CD4-positive, CD25-positive, alpha-beta regulatory T cell (primary cell): ENCODE measurements at regions not wholly inside any gene's neighbourhood (a gene's known extent, or its start where the extent isn't known, plus 50 kb on each side); places are given as distances from the start of the nearest gene placed in this dataset.
A peak's percentile ranks its signal among the peaks of the same experiment; 100 is the strongest.
"Not testable (repeated sequence)": the region's sequence is repeated elsewhere in the genome, so short reads cannot be mapped to it uniquely, and the experiment has no call there.

ENCODE experiments used
- ATAC-seq, 2 donors: fragments of 150-1000 bp; cut with Tn5 transposase; one replicate each; pipeline ENCODE4 v1.10.0; 2021; ENCODE audit warnings: low read depth in 2 of 2, moderate number of reproducible peaks in 2 of 2, moderate library complexity in 1 of 2
- DNase-seq, 3 donors: peaks; one replicate each; pipeline versions ENCODE4 v3.0.0 to v3.0.0-alpha.2; 2012 to 2022; ENCODE audit warnings: mixed read lengths in 1 of 3
- H3K27ac ChIP-seq: one replicate; pipeline ENCODE4 v1.7.0; 2013; ENCODE audit warnings: mild to moderate bottlenecking, low read length; ENCODE audit not compliant: insufficient read depth, poor library complexity, severe bottlenecking
- H3K27me3 ChIP-seq: one replicate; pipeline ENCODE4 v1.7.0; 2013; ENCODE audit warnings: low read length; ENCODE audit not compliant: control insufficient read depth, insufficient read depth
- H3K36me3 ChIP-seq: one replicate; pipeline ENCODE4 v1.7.0; 2013; ENCODE audit warnings: mild to moderate bottlenecking, low read length, moderate library complexity; ENCODE audit not compliant: control insufficient read depth, insufficient read depth
- H3K4me1 ChIP-seq: 2 replicates; pipeline ENCODE4 v1.7.0; 2013; ENCODE audit warnings: mild to moderate bottlenecking, low read length; ENCODE audit not compliant: insufficient read depth, control insufficient read depth, poor library complexity, severe bottlenecking
- H3K4me3 ChIP-seq: one replicate; pipeline ENCODE4 v1.7.0; 2013; ENCODE audit warnings: low read depth, mild to moderate bottlenecking, low read length, moderate library complexity
- H3K9me3 ChIP-seq, 2 experiments: 1 replicate in 1 of 2; 2 replicates in 1 of 2; pipeline ENCODE4 v1.7.0; 2013; ENCODE audit warnings: low read length in 2 of 2, mild to moderate bottlenecking in 1 of 2, moderate library complexity in 1 of 2; ENCODE audit not compliant: control insufficient read depth in 2 of 2
- H3K27ac Mint-ChIP-seq, 3 donors: one replicate each; pipeline ENCODE4 v1.8.0; 2020 to 2022; ENCODE audit warnings: mild to moderate bottlenecking in 3 of 3, mixed read lengths in 3 of 3, moderate library complexity in 2 of 3
- H3K27me3 Mint-ChIP-seq: one replicate; pipeline ENCODE4 v1.8.0; 2022; ENCODE audit warnings: mild to moderate bottlenecking, mixed read lengths
- H3K36me3 Mint-ChIP-seq: one replicate; pipeline ENCODE4 v1.8.0; 2020; ENCODE audit warnings: mixed read lengths
- H3K4me1 Mint-ChIP-seq, 4 donors: one replicate each; pipeline ENCODE4 v1.8.0; 2020 to 2022; ENCODE audit warnings: mixed read lengths in 4 of 4, mild to moderate bottlenecking in 1 of 4
- H3K4me3 Mint-ChIP-seq, 4 donors: one replicate each; pipeline ENCODE4 v1.8.0; 2020 to 2022; ENCODE audit warnings: mild to moderate bottlenecking in 4 of 4, mixed read lengths in 4 of 4, moderate library complexity in 3 of 4
- H3K9me3 Mint-ChIP-seq, 7 donors: one replicate each; pipeline ENCODE4 v1.8.0; 2020 to 2022; ENCODE audit warnings: mixed read lengths in 7 of 7, mild to moderate bottlenecking in 3 of 7, moderate library complexity in 2 of 7

GRCh38 chr19:29881386-29881785 lies 60.7 kb upstream of the URI1 start:
- peak overlapping the region in 1 of 3 donors; percentile 82 for H3K27ac Mint-ChIP-seq
- Histone ChIP-seq H3K4me3 (no peak overlapping the region), H3K36me3 (no peaks in the 10 kb centered on the region), H3K27ac (no peak overlapping the region), H3K9me3 (no peaks in the 10 kb centered on the region), H3K4me1 (no peaks in the 10 kb centered on the region), H3K27me3 (peaks cover 2% of the 10 kb centered on the region)
- DNase-seq: no peak
- peaks cover 0 to 3% (median under 1%) of the 10 kb centered on the region in 4 donors for H3K4me1 Mint-ChIP-seq
- no peak for ATAC-seq
- no peaks in the 10 kb centered on the region for H3K36me3 Mint-ChIP-seq
- no peaks in the 10 kb centered on the region for H3K9me3 Mint-ChIP-seq
- peaks cover 19% of the 10 kb centered on the region for H3K27me3 Mint-ChIP-seq
- no peak overlapping the region for H3K4me3 Mint-ChIP-seq

- Histone ChIP-seq H3K27ac (no peak overlapping the region), H3K36me3 (no peaks in the 10 kb centered on the region), H3K9me3 (no peaks in the 10 kb centered on the region), H3K27me3 (no peaks in the 10 kb centered on the region), H3K4me1 (no peaks in the 10 kb centered on the region), H3K4me3 (no peak overlapping the region)
- DNase-seq (no peak), ATAC-seq (no peak)
- Mint-ChIP-seq H3K27ac (no peak overlapping the region), H3K9me3 (no peaks in the 10 kb centered on the region), H3K36me3 (no peaks in the 10 kb centered on the region), H3K4me3 (no peak overlapping the region), H3K27me3 (peaks cover 9% of the 10 kb centered on the region), H3K4me1 (peaks cover 0 to 5% (median 0%) of the 10 kb centered on the region in 4 donors)
These were observed 59.3 kb upstream of the URI1 start for GRCh38 chr19:29882719-29883105.

- Histone ChIP-seq H3K27ac (no peak overlapping the region), H3K4me1 (no peaks in the 10 kb centered on the region), H3K4me3 (no peak overlapping the region), H3K9me3 (no peaks in the 10 kb centered on the region), H3K36me3 (no peaks in the 10 kb centered on the region), H3K27me3 (no peaks in the 10 kb centered on the region)
- Mint-ChIP-seq H3K4me1 (peaks cover 0 to 8% (median 0%) of the 10 kb centered on the region in 4 donors), H3K27ac (no peak overlapping the region), H3K36me3 (no peaks in the 10 kb centered on the region), H3K4me3 (no peak overlapping the region), H3K9me3 (no peaks in the 10 kb centered on the region), H3K27me3 (peaks cover 8% of the 10 kb centered on the region)
- no peak for DNase-seq
- no peak for ATAC-seq
These were observed 58.0 kb upstream of the URI1 start for GRCh38 chr19:29884044-29884443.

- Mint-ChIP-seq H3K4me1 (peaks cover 0 to 8% (median 0%) of the 10 kb centered on the region in 4 donors), H3K36me3 (no peaks in the 10 kb centered on the region), H3K9me3 (no peaks in the 10 kb centered on the region), H3K4me3 (no peak overlapping the region), H3K27ac (no peak overlapping the region), H3K27me3 (peaks cover 8% of the 10 kb centered on the region)
- Histone ChIP-seq H3K27ac (no peak overlapping the region), H3K36me3 (no peaks in the 10 kb centered on the region), H3K27me3 (no peaks in the 10 kb centered on the region), H3K4me1 (no peaks in the 10 kb centered on the region), H3K9me3 (no peaks in the 10 kb centered on the region), H3K4me3 (no peak overlapping the region)
- ATAC-seq (no peak), DNase-seq (no peak)
These were observed 57.6 kb upstream of the URI1 start for GRCh38 chr19:29884466-29884865.

- not testable (repeated sequence) for H3K4me3 ChIP-seq, H3K27ac Mint-ChIP-seq, H3K36me3 Mint-ChIP-seq, DNase-seq, ATAC-seq, H3K4me3 Mint-ChIP-seq, H3K27ac ChIP-seq, H3K36me3 ChIP-seq, H3K9me3 ChIP-seq, H3K27me3 Mint-ChIP-seq, H3K4me1 ChIP-seq, H3K9me3 Mint-ChIP-seq, H3K27me3 ChIP-seq, H3K4me1 Mint-ChIP-seq
These were observed 55.9 kb upstream of the URI1 start for GRCh38 chr19:29886106-29886505.

- Mint-ChIP-seq H3K4me3 (no peak overlapping the region), H3K36me3 (no peaks in the 10 kb centered on the region), H3K4me1 (peaks cover 0 to 8% (median 0%) of the 10 kb centered on the region in 4 donors), H3K9me3 (no peaks in the 10 kb centered on the region), H3K27me3 (peaks cover 4% of the 10 kb centered on the region), H3K27ac (peak overlapping the region in 1 of 3 donors; percentile 18)
- Histone ChIP-seq H3K4me1 (no peaks in the 10 kb centered on the region), H3K36me3 (no peaks in the 10 kb centered on the region), H3K27me3 (no peaks in the 10 kb centered on the region), H3K9me3 (no peaks in the 10 kb centered on the region), H3K4me3 (no peak overlapping the region), H3K27ac (no peak overlapping the region)
- ATAC-seq (no peak), DNase-seq (peak in 1 of 3 donors; percentile 13)
These were observed 55.5 kb upstream of the URI1 start for GRCh38 chr19:29886586-29886985.

- peaks cover 0 to 8% (median 0%) of the 10 kb centered on the region in 4 donors for H3K4me1 Mint-ChIP-seq
- H3K9me3 ChIP-seq: no peaks in the 10 kb centered on the region
- ATAC-seq (no peak), DNase-seq (peak in 1 of 3 donors; percentile 20)
- no peak overlapping the region for H3K4me3 Mint-ChIP-seq
- H3K27ac ChIP-seq: no peak overlapping the region
- H3K9me3 Mint-ChIP-seq: peaks cover 0 to 2% (median 0%) of the 10 kb centered on the region in 7 donors
- H3K36me3 ChIP-seq: no peaks in the 10 kb centered on the region
- no peak overlapping the region for H3K4me3 ChIP-seq
- H3K27me3 Mint-ChIP-seq: peaks cover 10% of the 10 kb centered on the region
- no peaks in the 10 kb centered on the region for H3K27me3 ChIP-seq
- no peak overlapping the region for H3K27ac Mint-ChIP-seq
- no peaks in the 10 kb centered on the region for H3K36me3 Mint-ChIP-seq
- no peaks in the 10 kb centered on the region for H3K4me1 ChIP-seq
These were observed 54.6 kb upstream of the URI1 start for GRCh38 chr19:29887442-29887855.

GRCh38 chr19:29888047-29888446 lies 54.0 kb upstream of the URI1 start:
- not testable (repeated sequence) for H3K36me3 Mint-ChIP-seq, H3K27me3 Mint-ChIP-seq

More at GRCh38 chr19:29888047-29888446, 54.0 kb upstream of the URI1 start:
- H3K27ac ChIP-seq, H3K27me3 ChIP-seq, H3K9me3 ChIP-seq, H3K9me3 Mint-ChIP-seq, ATAC-seq, H3K4me3 Mint-ChIP-seq, H3K4me1 ChIP-seq, H3K4me1 Mint-ChIP-seq, DNase-seq, H3K4me3 ChIP-seq, H3K36me3 ChIP-seq: not testable (repeated sequence)
- peak overlapping the region in 1 of 3 donors; percentile 38 for H3K27ac Mint-ChIP-seq
